ENCODE measurements at regions not wholly inside any gene's neighbourhood (a gene's known extent, or its start where the extent isn't known, plus 50 kb on each side); places are given as distances from the start of the nearest gene placed in this dataset.

GRCh38 chr2:175854665-175855064, 147.4 kb downstream of the LNPK start:
- H3K4me3 ChIP-seq = no peak overlapping the region
- no peaks in the 10 kb centered on the region for H3K27me3 ChIP-seq
- no peaks in the 10 kb centered on the region for H3K36me3 ChIP-seq
- TF ChIP-seq POLR2A (IDR thresholded peaks at IDR 0.05) (no peak), POLR2AphosphoS5 (IDR thresholded peaks at IDR 0.05) (no peak), CTCF (IDR thresholded peaks at IDR 0.05) (no peak), EP300 (IDR thresholded peaks at IDR 0.05) (no peak)
- no peak overlapping the region for H3K27ac ChIP-seq
- DNase-seq = no peak
- 73 to 77% methylated on average over 6 of the region's 6 CpGs for WGBS, 2 donors
- H3K4me1 ChIP-seq = no peaks in the 10 kb centered on the region
- no peaks in the 10 kb centered on the region for H3K9me3 ChIP-seq
- no peak for ATAC-seq (ENCODE audit: low FRiP score in 2 of 2)

- Histone ChIP-seq H3K4me1 (no peaks in the 10 kb centered on the region), H3K27ac (no peak overlapping the region), H3K4me3 (no peak overlapping the region), H3K9me3 (no peaks in the 10 kb centered on the region), H3K27me3 (no peaks in the 10 kb centered on the region), H3K36me3 (no peaks in the 10 kb centered on the region)
- no peak for TF ChIP-seq POLR2AphosphoS5 (IDR thresholded peaks at IDR 0.05)
- TF ChIP-seq CTCF (IDR thresholded peaks at IDR 0.05) = no peak
- TF ChIP-seq EP300 (IDR thresholded peaks at IDR 0.05) = no peak
- no peak for TF ChIP-seq POLR2A (IDR thresholded peaks at IDR 0.05)
- no peak for ATAC-seq (ENCODE audit: low FRiP score in 2 of 2)
- 73 to 81% methylated on average over 3 of the region's 3 CpGs for WGBS, 2 donors
- DNase-seq = no peak
Observed at GRCh38 chr2:175854129-175854528, 147.9 kb downstream of the LNPK start.

GRCh38 chr2:175853616-175853890, 148.5 kb downstream of the LNPK start:
- Histone ChIP-seq H3K27ac (no peak overlapping the region), H3K36me3 (no peaks in the 10 kb centered on the region), H3K4me3 (no peak overlapping the region), H3K27me3 (no peaks in the 10 kb centered on the region), H3K4me1 (no peaks in the 10 kb centered on the region), H3K9me3 (no peaks in the 10 kb centered on the region)
- ATAC-seq (ENCODE audit: low FRiP score in 2 of 2) (no peak), DNase-seq (no peak)
- 89 to 93% methylated on average over 5 of the region's 5 CpGs for WGBS, 2 donors
- TF ChIP-seq POLR2A (IDR thresholded peaks at IDR 0.05) = no peak
- no peak for TF ChIP-seq EP300 (IDR thresholded peaks at IDR 0.05)
- TF ChIP-seq POLR2AphosphoS5 (IDR thresholded peaks at IDR 0.05) = no peak

GRCh38 chr2:175852879-175853615, 149.0 kb downstream of the LNPK start:
- 87% methylated on average over 7 of the region's 7 CpGs for WGBS, 2 donors
- no peak for DNase-seq
- no peaks in the 10 kb centered on the region for H3K36me3 ChIP-seq

GRCh38 chr2:175847128-175847527, 154.9 kb downstream of the LNPK start:
- Histone ChIP-seq H3K27ac (no peak overlapping the region), H3K36me3 (no peaks in the 10 kb centered on the region), H3K27me3 (no peaks in the 10 kb centered on the region), H3K4me3 (no peak overlapping the region), H3K4me1 (no peaks in the 10 kb centered on the region), H3K9me3 (no peaks in the 10 kb centered on the region)
- DNase-seq (no peak), ATAC-seq (ENCODE audit: low FRiP score in 2 of 2) (no peak)
- TF ChIP-seq POLR2A (IDR thresholded peaks at IDR 0.05) (no peak), CTCF (IDR thresholded peaks at IDR 0.05) (no peak), EP300 (IDR thresholded peaks at IDR 0.05) (no peak), POLR2AphosphoS5 (IDR thresholded peaks at IDR 0.05) (no peak)

More at GRCh38 chr2:175852879-175853615, 149.0 kb downstream of the LNPK start:
- H3K4me1 ChIP-seq = no peaks in the 10 kb centered on the region
- H3K9me3 ChIP-seq = no peaks in the 10 kb centered on the region
- ATAC-seq (ENCODE audit: low FRiP score in 2 of 2) = no peak
- H3K27ac ChIP-seq = no peak overlapping the region
- TF ChIP-seq CTCF (IDR thresholded peaks at IDR 0.05) (no peak), EP300 (IDR thresholded peaks at IDR 0.05) (no peak), POLR2A (IDR thresholded peaks at IDR 0.05) (no peak), POLR2AphosphoS5 (IDR thresholded peaks at IDR 0.05) (no peak)
- H3K4me3 ChIP-seq = no peak overlapping the region
- no peaks in the 10 kb centered on the region for H3K27me3 ChIP-seq
